ENCODE measurements at regions not wholly inside any gene's neighbourhood (a gene's known extent, or its start where the extent isn't known, plus 50 kb on each side); places are given as distances from the start of the nearest gene placed in this dataset.

DNA sequence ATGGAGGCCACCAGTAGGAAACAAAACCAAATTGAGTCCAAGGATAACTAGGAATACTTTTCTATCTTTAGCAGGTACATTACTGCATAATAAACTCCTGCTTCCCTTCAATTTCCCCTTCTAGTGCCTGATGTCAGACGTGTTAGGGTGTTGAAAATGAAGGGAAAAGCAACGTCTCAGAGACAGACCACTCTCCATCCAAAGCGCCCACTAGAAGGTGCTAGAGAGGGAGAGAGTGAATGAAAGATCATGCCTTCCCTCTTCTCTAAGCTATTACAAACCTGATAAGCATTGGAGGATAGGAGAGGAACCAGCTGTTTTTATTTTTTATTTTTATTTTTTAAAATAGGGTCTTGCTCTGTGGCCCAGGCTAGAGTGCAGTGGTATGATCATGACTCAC is 64.1 kb downstream of the ZNF641 start:
- DNase-seq = no peak

DNA sequence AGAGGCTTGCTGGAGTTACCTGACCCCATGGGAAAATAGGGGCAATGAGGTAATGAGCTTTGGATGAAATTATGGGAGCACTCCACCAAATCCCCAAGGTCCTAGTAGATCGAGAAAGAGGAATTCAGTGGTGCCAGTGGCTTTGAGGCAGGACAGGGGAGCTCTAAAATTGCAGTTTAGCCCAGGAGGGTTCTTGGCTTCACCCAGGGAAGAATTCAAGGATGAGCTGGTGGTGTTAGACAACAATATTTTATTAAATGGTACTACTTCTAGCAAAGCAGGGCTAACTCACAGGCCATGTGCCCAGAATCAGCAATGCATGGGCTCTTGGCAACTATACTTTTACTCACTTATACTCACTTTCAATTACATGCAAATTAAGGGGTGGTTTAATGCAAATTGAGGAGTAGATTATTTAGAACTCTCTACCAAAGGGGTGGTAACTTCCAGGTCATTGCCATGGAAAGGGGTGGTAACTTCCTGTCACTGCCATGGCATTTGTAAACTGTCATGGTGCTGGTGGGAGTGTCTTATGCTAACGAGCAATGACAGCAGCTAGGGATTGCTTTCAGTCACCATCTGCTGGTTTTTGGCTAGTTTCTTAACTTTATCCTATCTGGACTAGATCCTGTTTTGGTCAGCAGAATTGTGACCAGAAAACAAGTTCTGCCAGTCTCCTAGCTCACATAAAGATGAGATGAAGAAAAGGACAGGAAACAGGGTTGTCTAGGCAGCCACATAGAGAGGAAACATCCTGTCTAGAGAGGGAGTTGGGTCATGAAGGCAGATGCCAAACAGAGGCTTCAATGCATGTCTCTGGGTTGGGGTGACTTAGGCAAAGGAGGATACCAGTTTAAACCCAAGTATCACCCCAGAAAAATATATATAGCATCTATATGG is 64.7 kb downstream of the ZNF641 start:
- DNase-seq = peak; percentile 65

DNA sequence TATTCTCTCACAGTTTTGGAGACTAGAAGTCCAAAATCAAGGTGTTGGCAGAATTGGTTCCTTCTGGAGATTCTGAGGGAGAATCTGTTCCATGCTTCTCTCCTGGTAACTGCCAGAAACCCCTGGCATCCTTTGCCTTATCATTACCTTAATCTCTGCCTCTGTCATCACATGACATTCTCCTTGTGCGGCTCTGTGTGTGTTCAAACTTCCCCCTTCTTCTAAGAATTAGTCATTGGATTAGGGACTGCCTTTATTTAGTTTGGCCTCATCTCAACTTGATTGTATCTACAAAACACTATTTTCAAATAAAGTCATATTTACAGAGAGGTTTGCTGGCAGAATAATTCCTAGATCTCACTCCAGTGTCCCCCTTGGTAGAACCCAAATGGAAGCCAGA is 68.9 kb downstream of the ZNF641 start:
- DNase-seq = no peak

GRCh38 chr12:48280572-48280971 is 70.1 kb downstream of the ZNF641 start:
- no peak for DNase-seq

DNA sequence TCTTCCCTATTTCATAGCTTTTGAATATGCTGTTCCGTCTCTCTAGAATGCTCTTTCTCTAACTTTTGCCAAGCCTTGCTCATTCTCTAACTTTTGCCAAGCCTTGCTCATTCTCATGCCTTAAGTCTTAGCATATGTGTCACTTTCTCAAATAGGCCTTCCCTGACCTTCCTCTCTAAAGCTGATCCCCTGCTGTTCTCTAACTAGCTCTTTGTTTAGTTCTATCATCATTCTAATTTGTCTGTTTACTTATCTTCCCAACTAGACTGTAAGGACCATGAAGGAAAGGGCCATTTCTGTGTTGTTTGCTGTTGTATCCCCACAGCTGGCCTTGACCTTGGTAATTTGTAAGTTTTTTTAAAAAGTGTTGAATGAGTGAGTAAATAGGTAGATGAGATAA is 71.1 kb downstream of the ZNF641 start:
- DNase-seq = no peak

GRCh38 chr12:48279101-48279500 is 71.6 kb downstream of the ZNF641 start:
- no peak for DNase-seq

- no peak for DNase-seq
Measured at GRCh38 chr12:48276621-48277020, 73.5 kb upstream of the OR10AD1 start.

GRCh38 chr12:48266826-48267225 is 63.7 kb upstream of the OR10AD1 start:
- no peak for DNase-seq

GRCh38 chr12:48265777-48266176 is 62.7 kb upstream of the OR10AD1 start:
- no peak for DNase-seq

DNA sequence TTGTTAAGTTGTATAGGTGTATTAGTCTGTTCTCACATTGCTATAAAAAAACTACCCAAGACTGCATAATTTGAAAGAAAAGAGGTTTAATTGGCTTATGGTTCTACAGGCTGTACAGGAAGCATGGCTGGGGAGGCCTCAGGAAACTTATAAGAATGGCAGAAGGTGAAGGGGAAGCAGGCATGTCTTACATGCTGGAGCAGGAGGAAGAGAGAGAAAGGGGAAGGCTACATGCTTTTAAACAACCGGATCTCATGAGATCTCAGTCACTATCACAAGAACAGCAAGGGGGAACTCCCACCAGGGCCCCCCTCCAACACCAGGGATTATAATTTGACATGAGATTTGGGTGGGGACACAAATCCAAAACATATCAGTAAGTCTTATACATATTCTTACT is 60.5 kb upstream of the OR10AD1 start:
- no peak for DNase-seq

DNA sequence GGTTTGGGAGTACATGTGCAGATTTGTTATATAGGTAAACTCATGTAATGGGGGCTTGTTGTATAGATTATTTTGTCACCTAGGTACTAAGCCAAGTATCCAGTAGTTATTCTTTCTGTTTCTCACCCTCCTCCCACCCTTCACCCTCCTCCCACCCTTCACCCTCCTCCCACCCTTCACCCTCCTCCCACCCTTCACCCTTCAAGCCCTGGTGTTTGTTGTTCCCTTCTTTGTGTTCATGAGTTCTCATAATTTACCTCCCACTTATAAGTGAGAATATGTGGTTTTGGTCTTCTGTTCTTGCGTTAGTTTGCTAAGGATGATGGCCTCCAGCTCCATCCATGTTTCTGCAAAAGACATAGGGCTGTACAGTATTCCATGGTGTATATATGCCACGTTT is 58.7 kb upstream of the OR10AD1 start:
- no peak for DNase-seq
